Spleen (tissue), 11 donors: ENCODE measurements at regions not wholly inside any gene's neighbourhood (a gene's known extent, or its start where the extent isn't known, plus 50 kb on each side); places are given as distances from the start of the nearest gene placed in this dataset.

Experiments used
- DNase-seq: peaks from one replicate; pipeline ENCODE4 v3.0.0-alpha.2; 2020
- H3K27ac ChIP-seq, 8 donors: fragments of 200-600 bp; sonication (generic) in 7 of 8; 1 replicate in 4 of 8; 2 replicates in 4 of 8; pipeline versions ENCODE4 v1.5.0 to v1.8.0; 2016 to 2021; ENCODE audit warnings: inconsistent platforms in 4 of 8, mild to moderate bottlenecking in 4 of 8, moderate library complexity in 1 of 8
- H3K27me3 ChIP-seq, 7 donors: fragments of 200-600 bp; sonication (generic) in 6 of 7; replicated peaks in 1 of 7; 1 replicate in 4 of 7; 2 replicates in 3 of 7; pipeline versions ENCODE4 v1.5.0 to v1.8.0; 2016 to 2021; ENCODE audit warnings: inconsistent platforms in 3 of 7, mild to moderate bottlenecking in 1 of 7
- H3K36me3 ChIP-seq, 6 donors: fragments of 200-600 bp; sonication (generic) in 5 of 6; 1 replicate in 4 of 6; 2 replicates in 2 of 6; pipeline versions ENCODE4 v1.5.0 to v1.8.0; 2016 to 2021; ENCODE audit warnings: inconsistent platforms in 2 of 6
- H3K4me1 ChIP-seq, 6 donors: fragments of 200-600 bp; sonication (generic) in 5 of 6; 1 replicate in 3 of 6; 2 replicates in 3 of 6; pipeline versions ENCODE4 v1.5.0 to v1.8.0; 2016 to 2021; ENCODE audit warnings: inconsistent platforms in 3 of 6
- H3K4me3 ChIP-seq, 8 donors: fragments of 200-600 bp; sonication (generic) in 7 of 8; 1 replicate in 4 of 8; 2 replicates in 4 of 8; pipeline versions ENCODE4 v1.5.0 to v1.8.0; 2016 to 2021; ENCODE audit warnings: inconsistent platforms in 4 of 8, mild to moderate bottlenecking in 4 of 8, moderate library complexity in 2 of 8
- H3K9me3 ChIP-seq, 8 donors: fragments of 200-600 bp; sonication (generic) in 7 of 8; 1 replicate in 4 of 8; 2 replicates in 4 of 8; pipeline versions ENCODE4 v1.5.0 to v1.8.0; 2016 to 2021; ENCODE audit warnings: inconsistent platforms in 4 of 8
- CTCF ChIP-seq, 11 experiments: fragments of 200-600 bp in 7 of 11; fragments of 450-650 bp in 4 of 11; sonication (generic) in 4 of 11; IDR thresholded peaks in 8 of 11; conservative IDR thresholded peaks in 3 of 11; 1 replicate in 7 of 11; 2 replicates in 4 of 11; pipeline versions ENCODE4 v1.4.0 to v1.8.0; 2016 to 2021; ENCODE audit warnings: antibody characterized with exemption in 11 of 11, inconsistent platforms in 4 of 11, mild to moderate bottlenecking in 1 of 11
- POLR2A ChIP-seq, 3 donors: fragments of 450-650 bp; IDR thresholded peaks; one replicate each; pipeline ENCODE4 v1.5.1; 2017; ENCODE audit warnings: antibody characterized with exemption in 3 of 3, mild to moderate bottlenecking in 1 of 3
- POLR2AphosphoS5 ChIP-seq, 3 donors: sonication (generic); formaldehyde crosslinking; IDR thresholded peaks; one replicate each; pipeline ENCODE4 v1.5.1; 2017; ENCODE audit warnings: antibody characterized with exemption in 3 of 3
- WGBS, 5 donors: extraction: QIAGEN DNeasy Blood & Tissue Kit in 3 of 5; methylation state at CpG; one replicate each; pipeline versions ENCODE4 v1.1.5 to v1.1.7; 2013 to 2018; 5-methylcytosine and 5-hydroxymethylcytosine counted together
- intact Hi-C: fragments of 100-400 bp; cut with DNase I; formaldehyde crosslinking; loops from one replicate; pipeline ENCODE4 v1.15.0; 2023; ENCODE audit warnings: low total_unique reads
- donor health status: healthy with polysubstance abuse.
- donor health status: DM: no; HTN: no; CAD: no; lungs with moderate emphysema.
- donor health status: DM: no; HTN: no; CAD: no.
- donor health status: Bipolar disorder and iron deficiency.
- donor health status: healthy.
- donor health status: DM: no; HTN: no; CAD: no.
- donor health status: DM: yes; HTN: yes; CAD: no.

DNA sequence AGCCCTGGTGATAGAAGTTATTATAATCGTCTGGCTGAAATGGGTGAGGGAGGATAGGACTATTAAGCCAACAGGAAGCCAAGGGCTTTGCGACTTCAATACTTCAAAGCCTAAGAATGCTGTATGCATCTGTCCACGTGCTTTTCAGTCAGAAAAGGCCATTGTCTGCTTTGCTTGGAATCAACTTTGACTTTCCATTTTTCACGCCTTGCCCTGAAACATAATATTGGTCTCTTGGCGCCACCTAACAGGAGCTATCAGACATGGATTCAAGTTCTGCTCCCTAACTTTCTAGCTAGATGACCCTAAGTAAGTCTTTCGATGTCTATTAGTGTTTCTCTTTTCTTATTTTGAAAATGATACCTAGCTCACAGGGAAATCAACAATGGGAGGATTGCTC is 572.6 kb downstream of the TLR4 start:
- Histone ChIP-seq H3K27ac (no peak overlapping the region), H3K27me3 (no peaks in the 10 kb centered on the region), H3K9me3 (peaks cover 0 to 5% (median 0%) of the 10 kb centered on the region in 8 donors), H3K4me3 (no peak overlapping the region), H3K4me1 (no peaks in the 10 kb centered on the region), H3K36me3 (no peaks in the 10 kb centered on the region)
- TF ChIP-seq POLR2A (IDR thresholded peaks at IDR 0.05) (no peak), POLR2AphosphoS5 (IDR thresholded peaks at IDR 0.05) (no peak), CTCF (IDR thresholded peaks at IDR 0.05 in 8 of 11, conservative IDR thresholded peaks at IDR 0.05 in 3 of 11) (no peak)
- intact Hi-C loops = no loop called here
- 67 to 81% (median 75%) methylated on average over 6 of the region's 6 CpGs for WGBS, 5 donors
- no peak for DNase-seq

GRCh38 chr9:118281772-118282171 is 577.6 kb downstream of the TLR4 start:
- Histone ChIP-seq H3K4me1 (no peaks in the 10 kb centered on the region), H3K36me3 (no peaks in the 10 kb centered on the region), H3K4me3 (no peak overlapping the region), H3K9me3 (no peaks in the 10 kb centered on the region), H3K27me3 (no peaks in the 10 kb centered on the region), H3K27ac (no peak overlapping the region)
- DNase-seq = no peak
- no peak for TF ChIP-seq POLR2AphosphoS5 (IDR thresholded peaks at IDR 0.05)
- no peak for TF ChIP-seq POLR2A (IDR thresholded peaks at IDR 0.05)
- no peak for TF ChIP-seq CTCF (IDR thresholded peaks at IDR 0.05 in 8 of 11, conservative IDR thresholded peaks at IDR 0.05 in 3 of 11)
- WGBS, 5 donors = 62 to 80% (median 65%) methylated on average over 3 of the region's 3 CpGs
- intact Hi-C loops = no loop called here

GRCh38 chr9:118283488-118283887 is 579.3 kb downstream of the TLR4 start:
- H3K27me3 ChIP-seq = no peaks in the 10 kb centered on the region
- intact Hi-C loops = no loop called here
- no peaks in the 10 kb centered on the region for H3K9me3 ChIP-seq
- DNase-seq = no peak
- H3K4me3 ChIP-seq = no peak overlapping the region
- no peaks in the 10 kb centered on the region for H3K36me3 ChIP-seq
- TF ChIP-seq POLR2AphosphoS5 (IDR thresholded peaks at IDR 0.05) (no peak), CTCF (IDR thresholded peaks at IDR 0.05 in 8 of 11, conservative IDR thresholded peaks at IDR 0.05 in 3 of 11) (no peak), POLR2A (IDR thresholded peaks at IDR 0.05) (no peak)
- H3K27ac ChIP-seq = no peak overlapping the region
- no peaks in the 10 kb centered on the region for H3K4me1 ChIP-seq

- intact Hi-C loops = no loop called here
Measured at GRCh38 chr9:118290116-118290515, 585.9 kb downstream of the TLR4 start.

More at GRCh38 chr9:118290116-118290515, 585.9 kb downstream of the TLR4 start:
- Histone ChIP-seq H3K36me3 (no peaks in the 10 kb centered on the region), H3K4me1 (no peaks in the 10 kb centered on the region), H3K27me3 (no peaks in the 10 kb centered on the region), H3K9me3 (peaks cover 0 to 11% (median 0%) of the 10 kb centered on the region in 8 donors), H3K27ac (no peak overlapping the region), H3K4me3 (no peak overlapping the region)
- no peak for DNase-seq
- TF ChIP-seq CTCF (IDR thresholded peaks at IDR 0.05 in 8 of 11, conservative IDR thresholded peaks at IDR 0.05 in 3 of 11) = no peak
- TF ChIP-seq POLR2A (IDR thresholded peaks at IDR 0.05) = no peak
- no peak for TF ChIP-seq POLR2AphosphoS5 (IDR thresholded peaks at IDR 0.05)
- 62 to 90% (median 74%) methylated on average over 3 of the region's 3 CpGs for WGBS, 5 donors
